Testis (tissue), 2 donors: ENCODE measurements at regions not wholly inside any gene's neighbourhood (a gene's known extent, or its start where the extent isn't known, plus 50 kb on each side); places are given as distances from the start of the nearest gene placed in this dataset.

ENCODE experiments used
- POLR2A ChIP-seq: fragments of 450-650 bp; IDR thresholded peaks from one replicate; pipeline ENCODE4 v1.6.1; 2017; ENCODE audit warnings: antibody characterized with exemption, mild to moderate bottlenecking, moderate library complexity
- TF ChIP-seq, protein P1 (sequence below), 3 experiments: fragments of 450-650 bp in 2 of 3; fragments of 200-600 bp in 1 of 3; sonication (generic) in 1 of 3; IDR thresholded peaks; one replicate each; pipeline ENCODE4 v1.5.1; 2016 to 2019; ENCODE audit warnings: antibody characterized with exemption in 3 of 3, mild to moderate bottlenecking in 2 of 3, moderate library complexity in 1 of 3

GRCh38 chr1:232310541-232310940 lies 319.4 kb downstream of the SIPA1L2 start:
- TF ChIP-seq, protein P1, sequence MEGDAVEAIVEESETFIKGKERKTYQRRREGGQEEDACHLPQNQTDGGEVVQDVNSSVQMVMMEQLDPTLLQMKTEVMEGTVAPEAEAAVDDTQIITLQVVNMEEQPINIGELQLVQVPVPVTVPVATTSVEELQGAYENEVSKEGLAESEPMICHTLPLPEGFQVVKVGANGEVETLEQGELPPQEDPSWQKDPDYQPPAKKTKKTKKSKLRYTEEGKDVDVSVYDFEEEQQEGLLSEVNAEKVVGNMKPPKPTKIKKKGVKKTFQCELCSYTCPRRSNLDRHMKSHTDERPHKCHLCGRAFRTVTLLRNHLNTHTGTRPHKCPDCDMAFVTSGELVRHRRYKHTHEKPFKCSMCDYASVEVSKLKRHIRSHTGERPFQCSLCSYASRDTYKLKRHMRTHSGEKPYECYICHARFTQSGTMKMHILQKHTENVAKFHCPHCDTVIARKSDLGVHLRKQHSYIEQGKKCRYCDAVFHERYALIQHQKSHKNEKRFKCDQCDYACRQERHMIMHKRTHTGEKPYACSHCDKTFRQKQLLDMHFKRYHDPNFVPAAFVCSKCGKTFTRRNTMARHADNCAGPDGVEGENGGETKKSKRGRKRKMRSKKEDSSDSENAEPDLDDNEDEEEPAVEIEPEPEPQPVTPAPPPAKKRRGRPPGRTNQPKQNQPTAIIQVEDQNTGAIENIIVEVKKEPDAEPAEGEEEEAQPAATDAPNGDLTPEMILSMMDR (IDR thresholded peaks at IDR 0.05), result no peak
- TF ChIP-seq POLR2A, result no peak
